ENCODE measurements at regions not wholly inside any gene's neighbourhood (a gene's known extent, or its start where the extent isn't known, plus 50 kb on each side); places are given as distances from the start of the nearest gene placed in this dataset.

DNA sequence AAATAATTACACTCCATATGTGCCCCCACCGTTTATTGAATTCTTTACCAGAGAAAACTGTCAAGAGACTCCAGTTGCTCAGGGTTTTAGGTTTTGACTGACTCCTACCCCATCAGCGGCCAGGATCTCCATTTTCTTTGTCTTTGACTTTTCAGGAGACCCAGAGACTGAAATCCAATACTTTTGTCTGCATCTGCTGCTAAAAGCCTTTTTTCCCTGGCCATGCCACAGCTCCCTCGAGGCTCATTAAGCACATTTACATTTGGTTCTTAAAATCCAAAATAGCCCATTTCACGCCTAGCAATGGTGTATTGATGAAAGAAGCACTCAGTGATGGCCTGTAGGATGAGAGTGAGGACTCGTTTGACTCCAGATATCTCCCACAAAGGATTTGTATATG, 332.6 kb upstream of the ACVR2A start:
- intact Hi-C loops (cut with micrococcal nuclease; ENCODE audit: unreplicated experiment) (no loop called here), in situ Hi-C loops (cut with HindIII; ENCODE audit: low pct_unique_long_range_greater_than_20kb, low sequenced_read_pairs) (no loop called here)
- TF ChIP-seq TCF7L2 (IDR thresholded peaks at IDR 0.05; ENCODE audit: low read depth, low read length) (no peak), POLR2AphosphoS5 (IDR thresholded peaks at IDR 0.05; ENCODE audit: low read depth, low read length) (no peak), SIN3A (IDR thresholded peaks at IDR 0.05; ENCODE audit: borderline replicate concordance, insufficient read depth, low read depth, low read length) (no peak)
- TF ChIP-seq, protein P1, sequence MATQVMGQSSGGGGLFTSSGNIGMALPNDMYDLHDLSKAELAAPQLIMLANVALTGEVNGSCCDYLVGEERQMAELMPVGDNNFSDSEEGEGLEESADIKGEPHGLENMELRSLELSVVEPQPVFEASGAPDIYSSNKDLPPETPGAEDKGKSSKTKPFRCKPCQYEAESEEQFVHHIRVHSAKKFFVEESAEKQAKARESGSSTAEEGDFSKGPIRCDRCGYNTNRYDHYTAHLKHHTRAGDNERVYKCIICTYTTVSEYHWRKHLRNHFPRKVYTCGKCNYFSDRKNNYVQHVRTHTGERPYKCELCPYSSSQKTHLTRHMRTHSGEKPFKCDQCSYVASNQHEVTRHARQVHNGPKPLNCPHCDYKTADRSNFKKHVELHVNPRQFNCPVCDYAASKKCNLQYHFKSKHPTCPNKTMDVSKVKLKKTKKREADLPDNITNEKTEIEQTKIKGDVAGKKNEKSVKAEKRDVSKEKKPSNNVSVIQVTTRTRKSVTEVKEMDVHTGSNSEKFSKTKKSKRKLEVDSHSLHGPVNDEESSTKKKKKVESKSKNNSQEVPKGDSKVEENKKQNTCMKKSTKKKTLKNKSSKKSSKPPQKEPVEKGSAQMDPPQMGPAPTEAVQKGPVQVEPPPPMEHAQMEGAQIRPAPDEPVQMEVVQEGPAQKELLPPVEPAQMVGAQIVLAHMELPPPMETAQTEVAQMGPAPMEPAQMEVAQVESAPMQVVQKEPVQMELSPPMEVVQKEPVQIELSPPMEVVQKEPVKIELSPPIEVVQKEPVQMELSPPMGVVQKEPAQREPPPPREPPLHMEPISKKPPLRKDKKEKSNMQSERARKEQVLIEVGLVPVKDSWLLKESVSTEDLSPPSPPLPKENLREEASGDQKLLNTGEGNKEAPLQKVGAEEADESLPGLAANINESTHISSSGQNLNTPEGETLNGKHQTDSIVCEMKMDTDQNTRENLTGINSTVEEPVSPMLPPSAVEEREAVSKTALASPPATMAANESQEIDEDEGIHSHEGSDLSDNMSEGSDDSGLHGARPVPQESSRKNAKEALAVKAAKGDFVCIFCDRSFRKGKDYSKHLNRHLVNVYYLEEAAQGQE (IDR thresholded peaks at IDR 0.05; ENCODE audit: insufficient read depth in 1 of 2, low read depth in 2 of 2, low read length in 1 of 2), result no peak
- TF ChIP-seq, protein P2, sequence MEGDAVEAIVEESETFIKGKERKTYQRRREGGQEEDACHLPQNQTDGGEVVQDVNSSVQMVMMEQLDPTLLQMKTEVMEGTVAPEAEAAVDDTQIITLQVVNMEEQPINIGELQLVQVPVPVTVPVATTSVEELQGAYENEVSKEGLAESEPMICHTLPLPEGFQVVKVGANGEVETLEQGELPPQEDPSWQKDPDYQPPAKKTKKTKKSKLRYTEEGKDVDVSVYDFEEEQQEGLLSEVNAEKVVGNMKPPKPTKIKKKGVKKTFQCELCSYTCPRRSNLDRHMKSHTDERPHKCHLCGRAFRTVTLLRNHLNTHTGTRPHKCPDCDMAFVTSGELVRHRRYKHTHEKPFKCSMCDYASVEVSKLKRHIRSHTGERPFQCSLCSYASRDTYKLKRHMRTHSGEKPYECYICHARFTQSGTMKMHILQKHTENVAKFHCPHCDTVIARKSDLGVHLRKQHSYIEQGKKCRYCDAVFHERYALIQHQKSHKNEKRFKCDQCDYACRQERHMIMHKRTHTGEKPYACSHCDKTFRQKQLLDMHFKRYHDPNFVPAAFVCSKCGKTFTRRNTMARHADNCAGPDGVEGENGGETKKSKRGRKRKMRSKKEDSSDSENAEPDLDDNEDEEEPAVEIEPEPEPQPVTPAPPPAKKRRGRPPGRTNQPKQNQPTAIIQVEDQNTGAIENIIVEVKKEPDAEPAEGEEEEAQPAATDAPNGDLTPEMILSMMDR (IDR thresholded peaks at IDR 0.05), result no peak
- Histone ChIP-seq H3K4me3 (ENCODE audit: low read depth in 2 of 2, low read length in 2 of 2) (no peak overlapping the region), H3K27me3 (ENCODE audit: control insufficient read depth, insufficient read depth, low read length) (no peaks in the 10 kb centered on the region; the same call in 1 of the 2 replicates), H3K27ac (ENCODE audit: low read length) (no peak overlapping the region), H3K4me1 (ENCODE audit: control insufficient read depth, insufficient read depth, low read length) (no peaks in the 10 kb centered on the region), H3K9me3 (ENCODE audit: control insufficient read depth, insufficient read depth, low read depth, low read length) (no peaks in the 10 kb centered on the region), H3K36me3 (ENCODE audit: control insufficient read depth, insufficient read depth, low read length) (no peaks in the 10 kb centered on the region)
- ATAC-seq, result no peak
- ChIA-PET POLR2A (no interaction called here), CTCF (no interaction called here)
- no peak for DNase-seq (ENCODE audit: low read depth, low spot score)
- no TSS peak for BruUV-seq (replicated peaks)

DNA sequence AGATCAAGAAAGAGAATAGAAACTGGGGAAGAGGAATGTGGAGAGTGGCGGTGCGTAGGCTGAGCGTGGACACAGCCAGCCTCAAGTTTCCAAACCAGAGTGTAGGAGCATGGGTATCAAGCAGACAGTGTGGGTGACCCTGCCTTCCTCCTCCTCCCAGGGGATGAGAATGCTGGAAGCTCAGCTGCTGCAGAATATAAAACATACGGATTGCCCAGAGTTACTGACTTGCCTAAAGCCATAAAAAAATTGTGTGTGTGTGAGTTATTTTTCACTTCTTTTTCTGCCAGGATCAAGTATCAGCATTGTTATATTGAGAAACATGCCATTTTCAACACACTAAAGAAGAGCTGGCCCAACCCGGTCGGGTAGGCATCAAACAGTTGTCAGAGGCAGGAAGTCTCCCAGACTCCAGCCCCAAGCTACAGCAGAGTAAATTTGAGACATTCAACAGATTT, 333.3 kb upstream of the ACVR2A start:
- Histone ChIP-seq H3K36me3 (ENCODE audit: control insufficient read depth, insufficient read depth, low read length) (no peaks in the 10 kb centered on the region), H3K27me3 (ENCODE audit: control insufficient read depth, insufficient read depth, low read length) (no peaks in the 10 kb centered on the region; the same call in 1 of the 2 replicates), H3K27ac (ENCODE audit: low read length) (no peak overlapping the region), H3K9me3 (ENCODE audit: control insufficient read depth, insufficient read depth, low read depth, low read length) (no peaks in the 10 kb centered on the region), H3K4me3 (ENCODE audit: low read depth in 2 of 2, low read length in 2 of 2) (no peak overlapping the region), H3K4me1 (ENCODE audit: control insufficient read depth, insufficient read depth, low read length) (no peaks in the 10 kb centered on the region)
- intact Hi-C loops (cut with micrococcal nuclease; ENCODE audit: unreplicated experiment) (no loop called here), in situ Hi-C loops (cut with HindIII; ENCODE audit: low pct_unique_long_range_greater_than_20kb, low sequenced_read_pairs) (no loop called here)
- ChIA-PET POLR2A (no interaction called here), CTCF (no interaction called here)
- BruUV-seq (replicated peaks), result no TSS peak
- ATAC-seq, result no peak
- TF ChIP-seq POLR2AphosphoS5 (IDR thresholded peaks at IDR 0.05; ENCODE audit: low read depth, low read length) (no peak), SIN3A (IDR thresholded peaks at IDR 0.05; ENCODE audit: borderline replicate concordance, insufficient read depth, low read depth, low read length) (no peak), TCF7L2 (IDR thresholded peaks at IDR 0.05; ENCODE audit: low read depth, low read length) (no peak)
- TF ChIP-seq, protein P1 (IDR thresholded peaks at IDR 0.05; ENCODE audit: insufficient read depth in 1 of 2, low read depth in 2 of 2, low read length in 1 of 2), result no peak
- TF ChIP-seq, protein P2 (IDR thresholded peaks at IDR 0.05), result no peak
- DNase-seq (ENCODE audit: low read depth, low spot score), result no peak
